Sigmoid colon (tissue), 4 donors: ENCODE measurements at regions not wholly inside any gene's neighbourhood (a gene's known extent, or its start where the extent isn't known, plus 50 kb on each side); places are given as distances from the start of the nearest gene placed in this dataset.

ENCODE experiments used
- POLR2A ChIP-seq, 2 donors: fragments of 450-650 bp; IDR thresholded peaks; one replicate each; pipeline ENCODE4 v1.6.1; 2016; ENCODE audit warnings: antibody characterized with exemption in 2 of 2, mild to moderate bottlenecking in 2 of 2, moderate library complexity in 2 of 2
- POLR2AphosphoS5 ChIP-seq, 4 donors: sonication (generic); formaldehyde crosslinking; IDR thresholded peaks; one replicate each; pipeline ENCODE4 v1.6.1; 2017; ENCODE audit warnings: antibody characterized with exemption in 4 of 4
- TF ChIP-seq, protein P1 (sequence below), 4 experiments: fragments of 450-650 bp in 3 of 4; fragments of 200-600 bp in 1 of 4; IDR thresholded peaks; one replicate each; pipeline ENCODE4 v1.5.1; 2016 to 2019; ENCODE audit warnings: antibody characterized with exemption in 4 of 4, mild to moderate bottlenecking in 3 of 4, moderate library complexity in 2 of 4

- TF ChIP-seq, protein P1, sequence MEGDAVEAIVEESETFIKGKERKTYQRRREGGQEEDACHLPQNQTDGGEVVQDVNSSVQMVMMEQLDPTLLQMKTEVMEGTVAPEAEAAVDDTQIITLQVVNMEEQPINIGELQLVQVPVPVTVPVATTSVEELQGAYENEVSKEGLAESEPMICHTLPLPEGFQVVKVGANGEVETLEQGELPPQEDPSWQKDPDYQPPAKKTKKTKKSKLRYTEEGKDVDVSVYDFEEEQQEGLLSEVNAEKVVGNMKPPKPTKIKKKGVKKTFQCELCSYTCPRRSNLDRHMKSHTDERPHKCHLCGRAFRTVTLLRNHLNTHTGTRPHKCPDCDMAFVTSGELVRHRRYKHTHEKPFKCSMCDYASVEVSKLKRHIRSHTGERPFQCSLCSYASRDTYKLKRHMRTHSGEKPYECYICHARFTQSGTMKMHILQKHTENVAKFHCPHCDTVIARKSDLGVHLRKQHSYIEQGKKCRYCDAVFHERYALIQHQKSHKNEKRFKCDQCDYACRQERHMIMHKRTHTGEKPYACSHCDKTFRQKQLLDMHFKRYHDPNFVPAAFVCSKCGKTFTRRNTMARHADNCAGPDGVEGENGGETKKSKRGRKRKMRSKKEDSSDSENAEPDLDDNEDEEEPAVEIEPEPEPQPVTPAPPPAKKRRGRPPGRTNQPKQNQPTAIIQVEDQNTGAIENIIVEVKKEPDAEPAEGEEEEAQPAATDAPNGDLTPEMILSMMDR (IDR thresholded peaks at IDR 0.05), result no peak
- TF ChIP-seq POLR2AphosphoS5 (IDR thresholded peaks at IDR 0.05) (no peak), POLR2A (IDR thresholded peaks at IDR 0.05) (no peak)
These were observed 402.8 kb downstream of the MAT2B start for GRCh38 chr5:163908253-163908652.
